MM.1S (cell line): ENCODE measurements at regions not wholly inside any gene's neighbourhood (a gene's known extent, or its start where the extent isn't known, plus 50 kb on each side); places are given as distances from the start of the nearest gene placed in this dataset.

Source experiments
- CTCF ChIP-seq: fragments of 300-600 bp; sonication (generic); IDR thresholded peaks from 2 replicates; pipeline ENCODE4 v1.5.1; 2016; ENCODE audit warnings: antibody characterized with exemption, low read length, mixed read lengths
- EZH2 ChIP-seq: fragments of 300-600 bp; sonication (generic); optimal IDR thresholded peaks from 2 replicates; pipeline ENCODE3; 2017; ENCODE audit warnings: low read depth, mild to moderate bottlenecking, antibody characterized with exemption, low read length, mixed read lengths
- EZH2phosphoT487 ChIP-seq: fragments of 300-600 bp; sonication (generic); IDR thresholded peaks from 2 replicates; pipeline ENCODE4 v1.6.1; 2018; ENCODE audit warnings: antibody characterized with exemption, low read length

- TF ChIP-seq CTCF (no peak), EZH2 (no peak), EZH2phosphoT487 (no peak)
These were observed 55.0 kb upstream of the TMTC1 start for GRCh38 chr12:29838768-29839167.
